HG03095 (cell line): ENCODE measurements at regions not wholly inside any gene's neighbourhood (a gene's known extent, or its start where the extent isn't known, plus 50 kb on each side); places are given as distances from the start of the nearest gene placed in this dataset.

Experiments used
- ATAC-seq: cut with Tn5 transposase; IDR thresholded peaks from one replicate; pipeline ENCODE4 v1.9.1; 2021; ENCODE audit warnings: moderate library complexity; ENCODE audit not compliant: unreplicated experiment

- no peak for ATAC-seq
These were observed 668.0 kb downstream of the BRD1 start for GRCh38 chr22:49159711-49160110.

GRCh38 chr22:49158741-49159564 lies 668.7 kb downstream of the BRD1 start:
- ATAC-seq, result no peak

GRCh38 chr22:49157529-49158339 lies 669.9 kb downstream of the BRD1 start:
- ATAC-seq, result no peak

DNA sequence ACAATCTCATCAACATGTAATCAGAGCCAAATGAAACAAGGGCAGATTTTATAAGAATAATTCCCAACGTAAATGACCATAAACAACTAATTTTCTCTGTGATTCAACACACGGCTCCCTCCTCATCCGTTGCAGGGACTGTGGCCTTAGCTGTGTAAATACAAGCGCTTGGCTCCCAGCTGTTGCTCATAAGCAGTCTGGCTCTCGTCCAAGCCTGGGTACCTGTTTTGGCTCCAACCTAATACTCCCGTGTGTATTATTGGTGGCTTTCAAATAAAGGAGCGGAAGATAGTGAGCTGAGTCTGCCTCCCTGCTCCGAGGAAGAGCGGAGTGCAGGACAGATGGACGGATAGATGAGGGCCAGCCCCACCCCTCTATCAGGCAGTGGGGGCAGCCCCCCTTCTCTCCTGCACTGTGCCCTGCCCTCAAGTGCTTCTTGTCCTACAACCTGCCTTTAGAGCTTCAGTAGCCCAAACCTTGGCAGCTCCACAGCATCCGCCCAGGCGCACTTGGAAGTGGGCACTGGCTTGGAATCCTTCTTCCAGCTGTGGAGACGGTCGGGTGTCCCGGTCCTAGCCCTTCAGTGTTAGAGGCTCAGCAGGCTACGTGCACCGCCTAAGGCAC lies 670.9 kb downstream of the BRD1 start:
- no peak for ATAC-seq

DNA sequence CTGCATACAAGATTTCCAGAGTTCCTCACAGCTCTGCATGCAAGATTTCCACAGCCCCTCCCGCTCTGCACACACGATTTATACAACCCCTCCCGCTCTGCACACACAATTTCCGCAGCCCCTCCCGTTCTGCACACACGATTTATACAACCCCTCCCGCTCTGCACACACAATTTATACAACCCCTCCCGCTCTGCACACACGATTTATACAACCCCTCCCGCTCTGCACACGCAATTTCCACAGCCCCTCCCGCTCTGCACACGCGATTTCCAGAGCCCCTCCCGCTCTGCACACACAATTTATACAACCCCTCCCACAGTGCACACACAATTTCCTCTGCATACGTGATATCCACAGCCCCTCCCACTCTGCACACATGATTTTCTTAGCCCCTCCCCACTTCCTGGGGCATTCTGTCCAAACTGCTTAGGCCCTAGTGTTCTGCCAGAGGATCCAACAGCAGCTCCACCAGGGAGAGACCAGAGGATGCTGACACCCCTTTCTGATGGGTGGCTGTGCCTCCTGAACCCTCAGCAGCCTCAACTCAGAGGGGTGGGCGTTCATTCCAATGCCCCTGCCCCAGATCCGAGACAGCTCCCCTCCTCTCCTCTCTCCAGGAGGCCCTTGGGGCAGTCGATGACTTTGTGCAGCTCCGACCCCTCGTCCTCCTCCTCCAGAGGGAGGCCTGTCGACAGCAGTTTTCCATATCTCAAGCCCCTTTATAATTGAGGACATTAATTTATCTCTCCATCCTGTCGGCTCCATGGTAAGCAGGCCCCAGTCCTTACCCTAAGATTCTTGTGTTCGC lies 671.7 kb downstream of the BRD1 start:
- ATAC-seq, result no peak

GRCh38 chr22:49155039-49155769 lies 672.5 kb downstream of the BRD1 start:
- no peak for ATAC-seq

GRCh38 chr22:49154433-49154832 lies 673.2 kb downstream of the BRD1 start:
- ATAC-seq, result no peak

- ATAC-seq, result no peak
These were observed 673.8 kb downstream of the BRD1 start for GRCh38 chr22:49153921-49154320.

DNA sequence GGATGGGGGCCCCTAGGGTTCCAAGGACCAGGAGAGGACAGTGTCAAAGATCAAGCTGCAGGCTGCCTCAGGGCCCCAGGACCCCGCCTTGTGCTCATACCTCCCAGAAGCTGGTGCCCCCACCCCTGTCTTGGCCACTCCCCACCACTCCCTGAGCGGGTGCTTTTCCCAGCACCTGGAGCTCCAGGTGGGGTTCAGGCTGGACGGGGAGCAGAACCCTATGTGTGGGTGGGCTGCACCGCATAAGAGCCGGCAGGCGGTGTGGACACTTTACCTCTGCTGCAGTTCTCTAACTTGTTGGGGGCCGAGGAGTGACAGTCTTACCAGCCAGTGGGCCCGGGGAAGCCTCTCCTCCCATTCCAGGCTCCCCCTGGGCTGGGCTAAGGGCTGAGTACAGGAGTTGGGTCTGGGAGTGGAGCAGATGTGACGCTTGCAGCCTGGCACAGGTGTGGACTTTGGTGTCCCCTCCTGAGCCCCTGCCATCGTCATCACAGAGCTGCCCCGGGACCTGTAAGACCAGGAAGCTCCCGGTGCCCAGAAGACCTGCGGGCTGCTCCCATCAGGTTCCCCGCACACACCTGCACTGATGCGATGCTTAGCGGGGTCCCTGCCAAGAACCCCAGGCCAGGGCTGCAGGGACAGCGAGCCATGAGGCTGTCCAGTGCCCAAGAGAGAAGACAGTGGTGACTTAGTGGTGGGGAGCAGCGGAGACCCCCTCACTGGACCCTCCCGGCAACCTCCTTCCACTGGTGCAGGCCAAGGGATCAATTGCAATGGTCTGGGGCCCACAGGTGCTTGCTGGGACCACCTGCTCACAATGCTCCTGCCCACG lies 674.5 kb downstream of the BRD1 start:
- no peak for ATAC-seq

DNA sequence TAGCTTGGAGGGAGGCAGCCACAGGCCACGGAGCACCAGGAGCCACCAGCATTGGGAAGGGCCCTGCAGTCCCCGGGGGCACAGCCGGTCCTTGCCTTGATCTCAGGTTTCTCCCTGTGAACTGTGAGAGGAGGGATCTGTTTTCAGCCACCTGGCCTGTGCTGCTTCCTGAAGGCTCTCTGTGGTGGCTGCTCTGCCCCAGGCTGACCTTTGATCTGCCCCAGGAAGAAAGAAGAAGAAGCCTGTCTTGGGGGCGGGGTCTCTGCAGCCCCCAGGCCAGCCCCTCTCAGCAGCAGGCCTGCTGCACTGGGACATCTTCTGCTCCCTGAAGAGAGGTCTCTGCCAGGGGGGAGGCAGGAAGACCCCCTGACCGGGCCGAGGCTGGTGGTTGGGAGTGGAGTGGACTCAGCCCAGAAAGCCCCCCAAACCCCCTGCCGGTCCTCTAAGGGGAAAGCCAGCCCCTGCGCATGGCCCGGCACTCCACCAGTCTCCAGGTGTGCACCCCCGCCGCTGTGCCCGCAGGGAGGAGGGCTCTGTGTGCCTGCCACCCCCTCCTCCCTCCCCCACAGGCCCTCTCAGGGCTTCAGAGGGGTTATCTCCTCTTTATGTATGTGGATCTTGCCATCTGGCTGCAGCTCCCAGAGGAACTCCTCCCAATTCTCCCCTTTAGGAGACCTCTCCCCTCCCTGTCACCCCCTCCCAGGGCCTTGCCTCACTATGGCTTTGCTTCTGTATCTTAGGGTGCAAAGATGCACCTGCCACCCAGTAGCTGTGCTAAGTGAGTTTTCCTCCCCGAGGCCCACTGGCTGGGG lies 675.3 kb downstream of the BRD1 start:
- ATAC-seq, result no peak

DNA sequence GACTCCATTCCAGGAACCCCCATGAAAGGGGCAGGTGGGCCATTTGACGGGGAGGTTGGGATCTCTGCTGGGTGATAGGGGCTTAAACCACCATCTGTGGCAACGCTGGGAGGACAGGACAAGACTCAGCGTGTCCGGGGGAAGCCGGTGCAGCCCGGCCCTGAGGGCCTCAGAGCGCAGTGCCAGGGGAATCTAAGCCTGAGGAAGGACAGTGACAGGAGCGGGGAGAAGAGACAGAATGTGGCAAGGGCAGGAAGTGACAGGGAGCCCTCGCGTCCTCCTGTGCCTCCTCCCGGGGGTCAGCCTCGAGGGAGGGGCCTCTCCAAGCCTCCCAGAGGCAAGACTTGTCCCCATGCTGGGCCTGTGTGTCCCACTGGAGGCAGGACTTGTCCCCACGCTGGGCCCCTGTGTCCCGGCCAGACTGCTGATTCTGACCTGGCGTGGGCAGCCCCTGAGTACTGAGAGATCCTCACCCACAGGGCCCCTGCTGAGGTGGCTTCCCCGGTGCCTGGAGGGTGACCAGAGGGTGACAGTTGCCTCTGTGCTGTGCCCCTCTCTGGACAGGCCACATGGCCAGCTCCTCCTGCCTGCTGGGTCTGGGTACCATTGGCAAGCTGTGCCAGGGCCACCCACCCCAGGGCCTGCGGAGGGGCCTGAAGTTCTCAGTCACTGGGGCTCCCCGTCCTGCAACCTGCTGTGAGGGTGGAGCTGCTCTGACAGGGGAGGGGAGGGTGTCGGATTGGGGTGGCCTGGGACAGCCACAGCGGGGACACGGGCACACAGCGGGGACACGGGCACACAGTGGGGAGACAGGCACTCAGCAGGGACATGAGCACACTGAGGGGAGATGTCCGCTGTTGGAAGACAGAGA lies 676.2 kb downstream of the BRD1 start:
- ATAC-seq, result no peak

DNA sequence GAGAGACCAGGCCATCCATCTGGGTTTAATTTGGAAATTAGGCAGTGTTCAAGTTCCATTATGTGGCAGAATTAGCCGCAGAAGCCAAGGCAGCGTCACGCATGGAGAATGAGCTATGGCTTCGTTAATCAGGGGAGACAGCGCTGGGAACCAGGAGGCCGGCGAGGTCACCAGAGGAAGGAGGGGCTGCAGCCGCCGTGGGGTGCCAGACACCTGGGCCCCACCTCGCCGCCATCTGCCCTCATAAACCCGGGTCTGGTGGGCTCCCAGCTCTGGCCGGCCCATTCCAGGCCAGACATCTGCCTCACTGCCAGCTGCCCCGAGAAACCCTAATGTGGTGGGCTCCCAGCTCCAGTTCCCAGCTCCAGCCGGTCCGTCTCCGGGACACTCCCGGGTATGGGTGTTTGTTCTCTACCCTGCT lies 676.9 kb downstream of the BRD1 start:
- no peak for ATAC-seq

GRCh38 chr22:49149721-49150608 lies 677.7 kb downstream of the BRD1 start:
- no peak for ATAC-seq

GRCh38 chr22:49148895-49149418 lies 678.7 kb downstream of the BRD1 start:
- no peak for ATAC-seq

DNA sequence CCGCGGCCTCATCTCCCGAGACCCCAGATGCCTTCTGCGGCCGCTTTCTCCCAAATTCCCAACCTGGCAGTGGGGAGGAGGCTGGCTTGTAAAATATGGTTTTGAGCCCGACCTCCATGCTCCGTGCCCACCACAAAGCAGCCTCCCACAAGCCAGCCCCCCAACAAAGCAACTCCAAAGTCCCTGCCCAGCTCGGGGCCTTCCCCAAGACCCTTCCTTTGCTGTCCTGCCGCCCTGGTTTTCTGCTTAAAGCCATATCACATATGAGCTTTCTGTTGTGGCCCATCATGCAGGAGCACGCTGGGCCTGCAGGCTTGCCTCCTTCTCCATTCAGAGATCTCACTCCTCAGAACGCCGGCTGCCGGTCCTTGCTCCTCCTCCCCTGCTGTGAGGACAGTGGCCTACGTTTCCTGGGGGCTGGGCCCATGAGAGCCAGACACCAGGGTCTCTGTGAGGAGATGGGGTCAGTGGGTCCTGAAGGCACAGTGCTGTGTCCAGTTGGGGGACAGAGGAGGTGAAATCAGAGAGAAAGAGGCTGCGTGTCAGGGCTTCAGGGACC lies 680.0 kb downstream of the BRD1 start:
- ATAC-seq, result no peak

DNA sequence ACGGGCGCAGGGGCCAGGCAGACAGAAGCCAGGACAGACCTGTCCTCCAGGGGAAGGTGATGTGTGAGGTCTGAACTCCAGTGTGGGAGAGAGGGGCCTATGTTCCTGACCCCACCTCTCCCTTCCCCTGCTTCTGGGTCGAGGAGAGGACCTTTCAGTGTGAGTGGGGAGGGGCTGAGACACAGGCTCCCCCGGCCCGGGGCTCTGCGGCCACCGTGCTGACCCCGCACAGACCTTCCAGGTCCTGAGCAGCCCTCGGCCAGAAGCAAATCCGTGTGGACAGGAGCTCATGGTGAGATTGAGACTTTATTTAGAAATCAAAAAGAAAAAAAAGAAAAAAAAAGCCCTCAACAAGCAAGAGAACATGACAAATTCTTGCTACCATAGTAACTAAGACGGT lies 680.5 kb downstream of the BRD1 start:
- ATAC-seq, result no peak
